Colonic mucosa (tissue), 4 donors: ENCODE measurements at regions not wholly inside any gene's neighbourhood (a gene's known extent, or its start where the extent isn't known, plus 50 kb on each side); places are given as distances from the start of the nearest gene placed in this dataset.

ENCODE experiments used
- DNase-seq: peaks from one replicate; pipeline ENCODE4 v3.0.0-alpha.2; 2020
- H3K27ac ChIP-seq: fragments of 200-600 bp; one replicate; pipeline ENCODE4 v1.8.0; 2021
- H3K27me3 ChIP-seq: fragments of 200-600 bp; one replicate; pipeline ENCODE4 v1.8.0; 2021
- H3K36me3 ChIP-seq: fragments of 200-600 bp; one replicate; pipeline ENCODE4 v1.8.0; 2021
- H3K4me1 ChIP-seq: fragments of 200-600 bp; one replicate; pipeline ENCODE4 v1.8.0; 2021; ENCODE audit warnings: mild to moderate bottlenecking
- H3K4me3 ChIP-seq: fragments of 200-600 bp; one replicate; pipeline ENCODE4 v1.8.0; 2021
- H3K9ac ChIP-seq, 2 donors: one replicate each; pipeline ENCODE4 v1.7.0; 2013; ENCODE audit warnings: control low read depth in 2 of 2, low read depth in 2 of 2, low read length in 2 of 2
- H3K9me3 ChIP-seq: fragments of 200-600 bp; one replicate; pipeline ENCODE4 v1.8.0; 2021
- intact Hi-C: fragments of 100-400 bp; cut with DNase I; formaldehyde crosslinking; loops from one replicate; pipeline ENCODE4 v1.14.1; 2022
- TF ChIP-seq, protein P1 (sequence below): fragments of 200-600 bp; IDR thresholded peaks from one replicate; pipeline ENCODE4 v1.8.0; 2022; ENCODE audit warnings: antibody characterized with exemption, mild to moderate bottlenecking
- donor health status: healthy.
- donor health status: DM: no; HTN: no; CAD: no.
- donor health status: DM: no; HTN: no; CAD: no.

DNA sequence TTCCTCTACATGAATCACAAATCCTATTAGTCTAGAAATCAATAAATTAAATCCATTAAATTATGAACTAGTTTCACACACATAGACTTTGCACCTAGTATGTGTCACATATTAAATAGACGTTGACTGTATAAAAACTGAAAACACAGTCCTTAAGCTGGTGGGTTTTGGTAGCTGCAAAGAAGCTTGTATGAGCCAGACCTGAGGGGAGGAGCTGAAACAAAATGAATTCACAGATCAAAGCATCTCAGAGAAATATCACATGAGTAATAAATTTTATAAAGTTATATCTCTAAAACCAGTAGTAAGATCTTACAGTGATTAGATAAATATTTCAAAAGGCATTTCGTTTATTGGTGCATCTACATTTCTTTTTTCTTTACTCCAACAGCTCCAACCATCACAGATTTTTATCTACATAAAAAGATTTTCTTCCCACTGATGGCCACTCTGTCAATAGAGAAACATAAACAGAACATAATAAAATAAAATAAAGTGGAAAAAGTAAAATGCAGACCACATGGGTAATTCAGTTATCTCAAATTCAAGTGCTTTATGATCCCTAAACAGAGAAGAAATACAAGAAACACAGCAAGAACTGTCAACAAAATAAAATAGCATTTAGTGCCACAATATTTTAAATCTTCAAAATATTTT is 420.0 kb upstream of the CYRIA start:
- Histone ChIP-seq H3K27ac (no peak overlapping the region), H3K27me3 (no peaks in the 10 kb centered on the region), H3K9me3 (no peaks in the 10 kb centered on the region), H3K4me1 (no peaks in the 10 kb centered on the region), H3K36me3 (no peaks in the 10 kb centered on the region), H3K4me3 (no peak overlapping the region), H3K9ac (no peak overlapping the region)
- intact Hi-C loops: no loop called here
- TF ChIP-seq, protein P1, sequence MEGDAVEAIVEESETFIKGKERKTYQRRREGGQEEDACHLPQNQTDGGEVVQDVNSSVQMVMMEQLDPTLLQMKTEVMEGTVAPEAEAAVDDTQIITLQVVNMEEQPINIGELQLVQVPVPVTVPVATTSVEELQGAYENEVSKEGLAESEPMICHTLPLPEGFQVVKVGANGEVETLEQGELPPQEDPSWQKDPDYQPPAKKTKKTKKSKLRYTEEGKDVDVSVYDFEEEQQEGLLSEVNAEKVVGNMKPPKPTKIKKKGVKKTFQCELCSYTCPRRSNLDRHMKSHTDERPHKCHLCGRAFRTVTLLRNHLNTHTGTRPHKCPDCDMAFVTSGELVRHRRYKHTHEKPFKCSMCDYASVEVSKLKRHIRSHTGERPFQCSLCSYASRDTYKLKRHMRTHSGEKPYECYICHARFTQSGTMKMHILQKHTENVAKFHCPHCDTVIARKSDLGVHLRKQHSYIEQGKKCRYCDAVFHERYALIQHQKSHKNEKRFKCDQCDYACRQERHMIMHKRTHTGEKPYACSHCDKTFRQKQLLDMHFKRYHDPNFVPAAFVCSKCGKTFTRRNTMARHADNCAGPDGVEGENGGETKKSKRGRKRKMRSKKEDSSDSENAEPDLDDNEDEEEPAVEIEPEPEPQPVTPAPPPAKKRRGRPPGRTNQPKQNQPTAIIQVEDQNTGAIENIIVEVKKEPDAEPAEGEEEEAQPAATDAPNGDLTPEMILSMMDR: no peak
- no peak for DNase-seq

DNA sequence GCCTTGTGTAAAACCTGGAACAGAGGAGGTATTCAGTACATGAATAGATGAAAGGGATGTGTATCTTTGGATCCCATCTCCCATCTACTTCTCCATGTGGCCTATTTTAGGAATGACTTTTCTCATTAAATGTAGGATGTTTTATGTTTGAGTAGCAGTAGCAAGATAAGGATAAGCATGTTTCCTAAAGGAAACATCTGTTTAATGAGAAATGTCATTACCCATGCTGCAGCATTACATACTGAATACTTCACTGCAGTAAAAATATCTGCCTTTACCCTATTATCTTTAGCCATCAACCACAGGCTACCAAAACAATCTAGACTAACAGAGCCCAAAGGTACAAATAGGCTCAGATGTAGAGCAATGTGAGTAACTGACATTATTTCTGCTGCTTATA is 419.2 kb upstream of the CYRIA start:
- intact Hi-C loops: no loop called here
- Histone ChIP-seq H3K4me1 (no peaks in the 10 kb centered on the region), H3K9ac (no peak overlapping the region), H3K4me3 (no peak overlapping the region), H3K9me3 (no peaks in the 10 kb centered on the region), H3K36me3 (no peaks in the 10 kb centered on the region), H3K27me3 (no peaks in the 10 kb centered on the region), H3K27ac (no peak overlapping the region)
- TF ChIP-seq, protein P1: no peak
- DNase-seq: no peak

DNA sequence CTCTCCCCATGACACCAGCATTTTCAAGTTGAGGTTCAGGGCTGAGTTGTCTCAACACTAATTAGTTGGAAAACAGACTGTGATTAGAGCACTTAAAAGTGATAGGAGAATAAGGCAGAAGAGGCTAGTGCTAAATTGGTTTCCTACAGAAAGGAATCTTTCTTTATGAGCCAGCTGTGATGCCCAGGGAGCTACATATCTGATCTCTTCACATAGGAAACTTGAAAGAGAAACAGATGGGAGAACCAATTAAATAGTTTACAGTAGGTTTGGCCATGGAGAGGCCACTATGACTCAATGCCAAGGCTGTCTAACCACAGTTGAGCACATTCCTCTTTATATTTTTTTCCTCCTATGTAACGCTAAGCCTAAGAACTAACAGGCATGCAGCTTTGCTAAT is 418.3 kb upstream of the CYRIA start:
- intact Hi-C loops: no loop called here
- H3K27me3 ChIP-seq: no peaks in the 10 kb centered on the region
- no peaks in the 10 kb centered on the region for H3K36me3 ChIP-seq
- TF ChIP-seq, protein P1: no peak
- DNase-seq: no peak
- H3K9ac ChIP-seq: no peak overlapping the region
- H3K27ac ChIP-seq: no peak overlapping the region
- no peaks in the 10 kb centered on the region for H3K9me3 ChIP-seq
- no peak overlapping the region for H3K4me3 ChIP-seq
- H3K4me1 ChIP-seq: no peaks in the 10 kb centered on the region

DNA sequence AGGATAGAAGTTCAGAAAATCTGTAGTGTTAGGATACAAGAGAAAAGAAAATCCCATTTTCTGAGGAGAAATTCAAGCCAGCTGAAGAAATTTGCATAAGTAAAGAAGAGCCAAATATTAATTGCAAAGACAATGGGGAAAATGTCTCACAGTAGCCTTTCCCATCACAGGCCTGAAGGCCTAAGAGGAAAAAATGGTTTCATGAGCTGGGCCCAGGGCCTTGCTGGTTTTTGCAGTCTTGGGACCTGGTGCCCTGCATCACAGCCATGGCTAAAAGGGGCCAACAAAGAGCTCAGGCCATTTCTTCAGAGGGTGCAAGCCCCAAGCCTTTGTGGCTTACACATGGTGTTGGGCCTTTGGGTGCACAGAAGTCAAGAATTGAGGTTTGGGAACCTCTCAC is 413.6 kb upstream of the CYRIA start:
- no peak overlapping the region for H3K9ac ChIP-seq
- H3K4me1 ChIP-seq: no peaks in the 10 kb centered on the region
- H3K4me3 ChIP-seq: no peak overlapping the region
- no peak for DNase-seq
- H3K36me3 ChIP-seq: no peaks in the 10 kb centered on the region
- no peaks in the 10 kb centered on the region for H3K9me3 ChIP-seq
- intact Hi-C loops: no loop called here
- no peak overlapping the region for H3K27ac ChIP-seq
- H3K27me3 ChIP-seq: no peaks in the 10 kb centered on the region
- TF ChIP-seq, protein P1: no peak

DNA sequence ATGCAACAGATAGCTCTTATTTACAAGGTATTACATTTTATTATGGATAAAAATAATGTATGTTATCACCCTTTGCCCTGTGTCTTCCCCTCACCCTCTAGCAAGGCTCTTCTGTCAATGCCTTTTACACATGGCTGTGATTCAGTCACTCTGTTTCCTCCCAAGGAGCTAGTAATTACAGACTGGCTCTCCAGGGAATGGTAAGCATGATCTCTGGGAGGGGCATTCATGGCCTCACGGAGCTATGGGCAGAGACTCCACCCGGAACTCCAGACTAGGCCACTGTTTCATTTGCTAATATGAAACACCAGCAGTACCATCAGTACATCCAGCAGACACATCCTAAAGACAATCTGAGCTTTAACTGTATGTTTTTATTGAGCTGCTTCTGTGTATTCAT is 410.9 kb upstream of the CYRIA start:
- no peak overlapping the region for H3K4me3 ChIP-seq
- H3K9ac ChIP-seq: no peak overlapping the region
- TF ChIP-seq, protein P1: no peak
- H3K36me3 ChIP-seq: no peaks in the 10 kb centered on the region
- no peaks in the 10 kb centered on the region for H3K4me1 ChIP-seq
- H3K27me3 ChIP-seq: no peaks in the 10 kb centered on the region
- intact Hi-C loops: no loop called here
- no peak for DNase-seq
- H3K9me3 ChIP-seq: no peaks in the 10 kb centered on the region
- no peak overlapping the region for H3K27ac ChIP-seq
